Endothelial cell of umbilical vein (primary cell): ENCODE measurements at regions not wholly inside any gene's neighbourhood (a gene's known extent, or its start where the extent isn't known, plus 50 kb on each side); places are given as distances from the start of the nearest gene placed in this dataset.

ENCODE experiments used
- BruUV-seq: library from RNA; stranded (reverse); fragments of 400-500 nt; replicated peaks from 2 replicates; lab custom pipeline; 2021; lab: Mats Ljungman, UMichigan
- CTCF ChIA-PET: fragments of 300-600, 350-600 bp; sonication (Branson Sonifier 250); formaldehyde crosslinking; loops from one replicate; lab custom pipeline; 2021; ENCODE audit warnings: antibody characterized with exemption, inconsistent platforms; lab: Charles Lee
- POLR2A ChIA-PET: fragments of 300-600, 350-600 bp; sonication (Branson Sonifier 250); formaldehyde crosslinking; loops from one replicate; lab custom pipeline; 2021; ENCODE audit warnings: antibody characterized with exemption, inconsistent platforms; lab: Charles Lee
- DNase-seq: peaks from one replicate; pipeline ENCODE4 v3.0.0-alpha.2; 2011; ENCODE audit warnings: low read depth, low spot score
- FAIRE-seq: peaks from 2 replicates; lab custom pipeline; 2011; peaks lifted over from hg19 to GRCh38; lab: Jason Lieb, UNC
- H2AFZ ChIP-seq: 2 replicates; pipeline ENCODE4 v1.6.0; 2012; ENCODE audit warnings: low read depth, low read length, control low read depth, inconsistent platforms
- H3K27ac ChIP-seq: 2 replicates; pipeline ENCODE4 v1.5.1; 2011; ENCODE audit warnings: low read depth, mild to moderate bottlenecking, control low read depth, low read length, moderate library complexity; ENCODE audit not compliant: insufficient read depth
- H3K27me3 ChIP-seq, 2 experiments: 2 replicates each; pipeline versions ENCODE4 v1.6.0 to v1.6.1; 2011; ENCODE audit warnings: low read length in 2 of 2, mixed read lengths in 1 of 2; ENCODE audit not compliant: control insufficient read depth in 2 of 2, insufficient read depth in 2 of 2
- H3K36me3 ChIP-seq, 2 experiments: 2 replicates in 1 of 2; 3 replicates in 1 of 2; pipeline ENCODE4 v1.5.1; 2011; ENCODE audit warnings: low read length in 2 of 2, mild to moderate bottlenecking in 1 of 2, moderate library complexity in 1 of 2; ENCODE audit not compliant: control insufficient read depth in 2 of 2, insufficient read depth in 2 of 2; ENCODE audit errors: extremely low read depth in 1 of 2
- H3K4me1 ChIP-seq: 3 replicates; pipeline ENCODE4 v1.5.1; 2011; ENCODE audit warnings: mild to moderate bottlenecking, low read length; ENCODE audit not compliant: control insufficient read depth, insufficient read depth; ENCODE audit errors: extremely low read depth
- H3K4me2 ChIP-seq: 2 replicates; pipeline ENCODE4 v1.6.1; 2011; ENCODE audit warnings: low read length, control low read depth, mixed read lengths; ENCODE audit not compliant: insufficient read depth
- H3K4me3 ChIP-seq, 3 experiments: fragments of 200-600 bp in 1 of 3; sonication (generic), shearing (Covaris generic) in 1 of 3; replicated peaks in 1 of 3; 2 replicates each; pipeline ENCODE4 v1.5.1; 2011 to 2016; ENCODE audit warnings: control low read depth in 3 of 3, low read length in 3 of 3, mild to moderate bottlenecking in 2 of 3, inconsistent platforms in 1 of 3, low read depth in 1 of 3, moderate library complexity in 1 of 3; ENCODE audit not compliant: insufficient read depth in 1 of 3
- H3K79me2 ChIP-seq: 2 replicates; pipeline ENCODE4 v1.6.0; 2012; ENCODE audit warnings: low read length, inconsistent platforms; ENCODE audit not compliant: control insufficient read depth, insufficient read depth
- H3K9ac ChIP-seq: replicated peaks from 2 replicates; pipeline ENCODE3; 2011; ENCODE audit warnings: low read length, control low read depth; ENCODE audit not compliant: insufficient read depth; ENCODE audit errors: extremely low read depth
- H3K9me1 ChIP-seq: replicated peaks from 3 replicates; pipeline ENCODE4 v1.6.0; 2011; ENCODE audit warnings: mild to moderate bottlenecking, low read length; ENCODE audit not compliant: control insufficient read depth, insufficient read depth; ENCODE audit errors: extremely low read depth
- H3K9me3 ChIP-seq: replicated peaks from 2 replicates; pipeline ENCODE4 v1.5.1; 2012; ENCODE audit warnings: low read length, inconsistent platforms; ENCODE audit not compliant: control insufficient read depth, insufficient read depth
- H4K20me1 ChIP-seq: replicated peaks from 2 replicates; pipeline ENCODE3; 2011; ENCODE audit warnings: mild to moderate bottlenecking, low read length; ENCODE audit not compliant: control insufficient read depth, insufficient read depth; ENCODE audit errors: extremely low read depth
- EZH2 ChIP-seq: IDR thresholded peaks from 2 replicates; pipeline ENCODE4 v1.6.1; 2012; ENCODE audit warnings: borderline replicate concordance, low read depth, mild to moderate bottlenecking, moderate library complexity, low read length, inconsistent platforms; ENCODE audit not compliant: severe bottlenecking
- FOS ChIP-seq: IDR thresholded peaks from 2 replicates; pipeline ENCODE4 v1.6.1; 2011; ENCODE audit warnings: mild to moderate bottlenecking, low read length, moderate library complexity, borderline replicate concordance; ENCODE audit not compliant: insufficient read depth
- GATA2 ChIP-seq: IDR thresholded peaks from 2 replicates; pipeline ENCODE4 v1.7.0; 2011; ENCODE audit warnings: low read depth, mild to moderate bottlenecking, moderate library complexity, mixed read lengths, low read length; ENCODE audit not compliant: insufficient read length, insufficient read depth
- JUN ChIP-seq: IDR thresholded peaks from 2 replicates; pipeline ENCODE4 v1.6.1; 2011; ENCODE audit warnings: borderline replicate concordance, low read depth; ENCODE audit not compliant: insufficient read length, insufficient read depth
- MAX ChIP-seq: IDR thresholded peaks from 2 replicates; pipeline ENCODE4 v1.6.1; 2011; ENCODE audit not compliant: insufficient read depth, insufficient read length
- POLR2A ChIP-seq: IDR thresholded peaks from 2 replicates; pipeline ENCODE4 v1.6.1; 2012; ENCODE audit warnings: low read depth, mild to moderate bottlenecking, control low read depth, low read length
- POLR2AphosphoS5 ChIP-seq: IDR thresholded peaks from 2 replicates; pipeline ENCODE4 v1.6.1; 2012; ENCODE audit warnings: low read depth, mild to moderate bottlenecking, control low read depth, low read length, moderate library complexity; ENCODE audit not compliant: insufficient read depth
- dilution Hi-C: fragments of 300-500 bp; cut with MboI; formaldehyde crosslinking; loops from one replicate; pipeline ENCODE4 v1.15.0; 2019; ENCODE audit warnings: low sequenced_read_pairs; ENCODE audit not compliant: extremely low pct_ligation_motif_present
- intact Hi-C: fragments of 100-400 bp; cut with micrococcal nuclease; formaldehyde crosslinking; loops from one replicate; pipeline ENCODE4 v1.10.0; 2022
- TF ChIP-seq, protein P1 (sequence below), 2 donors: IDR thresholded peaks; 1 replicate in 1 of 2; 2 replicates in 1 of 2; pipeline ENCODE4 v1.5.1; 2011; ENCODE audit warnings: low read length in 2 of 2, mild to moderate bottlenecking in 2 of 2, moderate library complexity in 2 of 2, control low read depth in 1 of 2, inconsistent platforms in 1 of 2, low read depth in 1 of 2; ENCODE audit not compliant: insufficient read depth in 1 of 2; ENCODE audit errors: extremely low read depth in 1 of 2

- no peaks in the 10 kb centered on the region for H3K9me1 ChIP-seq
- no peaks in the 10 kb centered on the region for H3K9me3 ChIP-seq
- H3K79me2 ChIP-seq = no peaks in the 10 kb centered on the region
- POLR2A ChIA-PET = no interaction called here
- dilution Hi-C loops = no loop called here
- TF ChIP-seq GATA2 (no peak), JUN (no peak), POLR2A (no peak), EZH2 (no peak), FOS (no peak), MAX (no peak), POLR2AphosphoS5 (no peak)
- TF ChIP-seq, protein P1, sequence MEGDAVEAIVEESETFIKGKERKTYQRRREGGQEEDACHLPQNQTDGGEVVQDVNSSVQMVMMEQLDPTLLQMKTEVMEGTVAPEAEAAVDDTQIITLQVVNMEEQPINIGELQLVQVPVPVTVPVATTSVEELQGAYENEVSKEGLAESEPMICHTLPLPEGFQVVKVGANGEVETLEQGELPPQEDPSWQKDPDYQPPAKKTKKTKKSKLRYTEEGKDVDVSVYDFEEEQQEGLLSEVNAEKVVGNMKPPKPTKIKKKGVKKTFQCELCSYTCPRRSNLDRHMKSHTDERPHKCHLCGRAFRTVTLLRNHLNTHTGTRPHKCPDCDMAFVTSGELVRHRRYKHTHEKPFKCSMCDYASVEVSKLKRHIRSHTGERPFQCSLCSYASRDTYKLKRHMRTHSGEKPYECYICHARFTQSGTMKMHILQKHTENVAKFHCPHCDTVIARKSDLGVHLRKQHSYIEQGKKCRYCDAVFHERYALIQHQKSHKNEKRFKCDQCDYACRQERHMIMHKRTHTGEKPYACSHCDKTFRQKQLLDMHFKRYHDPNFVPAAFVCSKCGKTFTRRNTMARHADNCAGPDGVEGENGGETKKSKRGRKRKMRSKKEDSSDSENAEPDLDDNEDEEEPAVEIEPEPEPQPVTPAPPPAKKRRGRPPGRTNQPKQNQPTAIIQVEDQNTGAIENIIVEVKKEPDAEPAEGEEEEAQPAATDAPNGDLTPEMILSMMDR (IDR thresholded peaks at IDR 0.05; ENCODE audit: extremely low read depth in 1 of 2, insufficient read depth in 1 of 2, low read depth in 1 of 2, low read length in 2 of 2) = no peak
- H3K4me3 ChIP-seq = no peak overlapping the region
- CTCF ChIA-PET = no interaction called here
- no peaks in the 10 kb centered on the region for H3K27me3 ChIP-seq
- no peak overlapping the region for H3K9ac ChIP-seq
- no peaks in the 10 kb centered on the region for H3K4me1 ChIP-seq
- H3K27ac ChIP-seq = no peak overlapping the region
- no peaks in the 10 kb centered on the region for H4K20me1 ChIP-seq
- H3K36me3 ChIP-seq = no peaks in the 10 kb centered on the region
- FAIRE-seq = no peak
- H2AFZ ChIP-seq = no peak overlapping the region
- H3K4me2 ChIP-seq = no peak overlapping the region
- no peak for DNase-seq
- no TSS peak for BruUV-seq
- intact Hi-C loops = no loop called here
Observed at GRCh38 chr7:153258686-153259085, 499.1 kb downstream of the ACTR3B start.
